Nephron progenitor cell (in vitro differentiated cells): ENCODE measurements at regions not wholly inside any gene's neighbourhood (a gene's known extent, or its start where the extent isn't known, plus 50 kb on each side); places are given as distances from the start of the nearest gene placed in this dataset.

Source experiments
- DNase-seq: peaks from one replicate; pipeline ENCODE4 v3.0.0; 2021
- H3K27ac Mint-ChIP-seq: 2 replicates; pipeline ENCODE4 v1.8.0; 2021; ENCODE audit warnings: mild to moderate bottlenecking, moderate library complexity, mixed read lengths
- H3K27me3 Mint-ChIP-seq: 2 replicates; pipeline ENCODE4 v1.8.0; 2021; ENCODE audit warnings: mild to moderate bottlenecking, low read depth, mixed read lengths; ENCODE audit not compliant: poor library complexity
- H3K36me3 Mint-ChIP-seq: 2 replicates; pipeline ENCODE4 v1.8.0; 2021; ENCODE audit warnings: low read depth, mixed read lengths
- H3K4me1 Mint-ChIP-seq: 2 replicates; pipeline ENCODE4 v1.8.0; 2021; ENCODE audit warnings: mixed read lengths
- H3K4me3 Mint-ChIP-seq: 2 replicates; pipeline ENCODE4 v1.8.0; 2021; ENCODE audit warnings: mild to moderate bottlenecking, moderate library complexity, mixed read lengths
- H3K9me3 Mint-ChIP-seq: 2 replicates; pipeline ENCODE4 v1.8.0; 2021; ENCODE audit warnings: mild to moderate bottlenecking, moderate library complexity, mixed read lengths
- TF ChIP-seq, protein P1 (sequence below): fragments of 200-600 bp; sonication (generic); IDR thresholded peaks from 2 replicates; pipeline ENCODE4 v1.5.0; 2021; ENCODE audit warnings: antibody characterized with exemption

- peaks cover 6% of the 10 kb centered on the region for H3K4me1 Mint-ChIP-seq
- TF ChIP-seq, protein P1, sequence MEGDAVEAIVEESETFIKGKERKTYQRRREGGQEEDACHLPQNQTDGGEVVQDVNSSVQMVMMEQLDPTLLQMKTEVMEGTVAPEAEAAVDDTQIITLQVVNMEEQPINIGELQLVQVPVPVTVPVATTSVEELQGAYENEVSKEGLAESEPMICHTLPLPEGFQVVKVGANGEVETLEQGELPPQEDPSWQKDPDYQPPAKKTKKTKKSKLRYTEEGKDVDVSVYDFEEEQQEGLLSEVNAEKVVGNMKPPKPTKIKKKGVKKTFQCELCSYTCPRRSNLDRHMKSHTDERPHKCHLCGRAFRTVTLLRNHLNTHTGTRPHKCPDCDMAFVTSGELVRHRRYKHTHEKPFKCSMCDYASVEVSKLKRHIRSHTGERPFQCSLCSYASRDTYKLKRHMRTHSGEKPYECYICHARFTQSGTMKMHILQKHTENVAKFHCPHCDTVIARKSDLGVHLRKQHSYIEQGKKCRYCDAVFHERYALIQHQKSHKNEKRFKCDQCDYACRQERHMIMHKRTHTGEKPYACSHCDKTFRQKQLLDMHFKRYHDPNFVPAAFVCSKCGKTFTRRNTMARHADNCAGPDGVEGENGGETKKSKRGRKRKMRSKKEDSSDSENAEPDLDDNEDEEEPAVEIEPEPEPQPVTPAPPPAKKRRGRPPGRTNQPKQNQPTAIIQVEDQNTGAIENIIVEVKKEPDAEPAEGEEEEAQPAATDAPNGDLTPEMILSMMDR = no peak
- H3K4me3 Mint-ChIP-seq = no peak overlapping the region
- H3K36me3 Mint-ChIP-seq = no peaks in the 10 kb centered on the region
- H3K27me3 Mint-ChIP-seq = no peaks in the 10 kb centered on the region
- H3K9me3 Mint-ChIP-seq = no peaks in the 10 kb centered on the region
- no peak overlapping the region for H3K27ac Mint-ChIP-seq
- no peak for DNase-seq
Observed at GRCh38 chr3:162776148-162776547, 1279.5 kb downstream of the OTOL1 start.

DNA sequence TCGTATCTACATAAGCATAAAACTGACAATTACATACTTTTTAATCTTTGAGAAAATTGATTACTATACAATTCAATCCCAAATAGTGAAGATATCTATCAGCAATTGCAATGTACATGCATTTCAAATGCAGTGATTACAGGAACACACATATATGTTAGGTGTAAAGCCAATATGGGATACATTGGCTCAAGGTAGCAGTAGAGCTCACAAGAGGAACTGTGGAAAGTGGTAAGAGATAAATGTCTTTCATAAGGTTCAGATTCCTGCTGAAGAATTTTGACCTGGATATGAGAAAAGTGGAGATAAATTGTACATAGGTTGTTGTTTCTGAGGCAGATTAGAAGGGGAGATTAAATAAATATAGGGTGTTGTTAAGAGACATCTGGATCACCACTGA, 1280.5 kb downstream of the OTOL1 start:
- TF ChIP-seq, protein P1 = no peak
- no peak overlapping the region for H3K27ac Mint-ChIP-seq
- no peaks in the 10 kb centered on the region for H3K36me3 Mint-ChIP-seq
- no peak overlapping the region for H3K4me3 Mint-ChIP-seq
- no peak for DNase-seq
- H3K4me1 Mint-ChIP-seq = peaks cover 6% of the 10 kb centered on the region
- H3K9me3 Mint-ChIP-seq = no peaks in the 10 kb centered on the region
- H3K27me3 Mint-ChIP-seq = no peaks in the 10 kb centered on the region

GRCh38 chr3:162780313-162780712, 1283.7 kb downstream of the OTOL1 start:
- peaks cover 6% of the 10 kb centered on the region for H3K4me1 Mint-ChIP-seq
- H3K27me3 Mint-ChIP-seq = no peaks in the 10 kb centered on the region
- H3K9me3 Mint-ChIP-seq = peaks cover 1% of the 10 kb centered on the region
- H3K36me3 Mint-ChIP-seq = no peaks in the 10 kb centered on the region
- no peak overlapping the region for H3K27ac Mint-ChIP-seq
- TF ChIP-seq, protein P1 = no peak
- H3K4me3 Mint-ChIP-seq = no peak overlapping the region
- no peak for DNase-seq

- Mint-ChIP-seq H3K27me3 (no peaks in the 10 kb centered on the region), H3K9me3 (no peaks in the 10 kb centered on the region), H3K27ac (no peak overlapping the region), H3K4me3 (no peak overlapping the region), H3K36me3 (no peaks in the 10 kb centered on the region), H3K4me1 (no peaks in the 10 kb centered on the region)
- TF ChIP-seq, protein P1 = no peak
- no peak for DNase-seq
Observed at GRCh38 chr3:162799910-162800309, 1303.3 kb downstream of the OTOL1 start.

DNA sequence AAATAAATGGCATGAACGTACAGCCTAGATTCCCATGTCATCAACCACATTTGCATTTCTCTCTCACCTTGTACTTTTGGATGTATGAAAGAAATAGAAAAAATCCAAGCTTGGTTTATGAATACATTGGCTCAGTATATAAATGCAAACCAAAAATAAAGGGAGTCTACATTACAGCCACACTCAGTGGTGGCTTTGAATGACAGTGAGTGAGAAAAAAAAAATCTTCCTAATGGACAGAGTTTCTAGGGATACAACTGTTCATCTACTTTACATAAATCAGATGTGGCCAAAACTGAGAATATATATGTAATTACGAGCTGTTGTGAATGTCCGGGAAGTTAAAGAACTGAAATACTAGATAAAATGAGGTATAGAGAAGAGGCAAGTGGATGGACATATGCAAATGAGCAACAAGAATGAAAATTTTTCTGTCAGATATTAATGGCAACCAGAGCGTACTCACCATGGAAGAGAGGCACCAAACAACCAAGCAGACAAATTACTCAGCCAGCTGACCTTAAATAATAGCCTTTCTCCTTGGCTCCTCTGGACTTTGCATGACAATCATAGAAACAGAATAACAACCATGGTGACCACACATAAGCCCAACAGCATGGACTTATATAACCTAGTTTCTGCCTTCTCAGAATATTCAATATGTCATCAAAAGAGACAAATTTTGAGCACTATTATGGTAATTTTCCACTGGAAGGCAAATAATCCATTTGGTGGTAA, 1305.8 kb downstream of the OTOL1 start:
- Mint-ChIP-seq H3K9me3 (no peaks in the 10 kb centered on the region), H3K4me1 (no peaks in the 10 kb centered on the region), H3K4me3 (no peak overlapping the region), H3K27me3 (no peaks in the 10 kb centered on the region), H3K36me3 (no peaks in the 10 kb centered on the region), H3K27ac (no peak overlapping the region)
- DNase-seq = no peak
- TF ChIP-seq, protein P1 = no peak

DNA sequence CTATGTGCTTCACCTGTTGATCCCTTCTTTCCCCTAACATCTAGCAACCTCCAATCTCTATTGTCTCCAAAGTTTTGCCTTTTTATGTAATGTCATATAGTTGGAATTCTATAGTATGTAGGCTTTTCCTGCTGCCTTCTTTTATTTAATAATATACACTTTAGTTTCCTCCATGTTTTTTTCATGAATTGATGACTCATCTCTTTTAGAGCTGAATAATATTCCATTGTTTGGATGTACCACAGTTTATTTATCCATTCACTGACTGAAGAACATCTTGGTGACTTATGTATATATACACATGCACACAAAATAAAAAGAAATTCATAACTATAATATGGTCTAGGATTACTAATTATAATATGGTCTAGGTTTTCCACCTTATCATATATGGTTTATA, 1314.2 kb downstream of the OTOL1 start:
- no peaks in the 10 kb centered on the region for H3K36me3 Mint-ChIP-seq
- no peak overlapping the region for H3K4me3 Mint-ChIP-seq
- H3K27me3 Mint-ChIP-seq = no peaks in the 10 kb centered on the region
- DNase-seq = no peak
- no peaks in the 10 kb centered on the region for H3K4me1 Mint-ChIP-seq
- H3K9me3 Mint-ChIP-seq = no peaks in the 10 kb centered on the region
- TF ChIP-seq, protein P1 = no peak
- H3K27ac Mint-ChIP-seq = no peak overlapping the region
